ENCODE measurements at regions not wholly inside any gene's neighbourhood (a gene's known extent, or its start where the extent isn't known, plus 50 kb on each side); places are given as distances from the start of the nearest gene placed in this dataset.

DNA sequence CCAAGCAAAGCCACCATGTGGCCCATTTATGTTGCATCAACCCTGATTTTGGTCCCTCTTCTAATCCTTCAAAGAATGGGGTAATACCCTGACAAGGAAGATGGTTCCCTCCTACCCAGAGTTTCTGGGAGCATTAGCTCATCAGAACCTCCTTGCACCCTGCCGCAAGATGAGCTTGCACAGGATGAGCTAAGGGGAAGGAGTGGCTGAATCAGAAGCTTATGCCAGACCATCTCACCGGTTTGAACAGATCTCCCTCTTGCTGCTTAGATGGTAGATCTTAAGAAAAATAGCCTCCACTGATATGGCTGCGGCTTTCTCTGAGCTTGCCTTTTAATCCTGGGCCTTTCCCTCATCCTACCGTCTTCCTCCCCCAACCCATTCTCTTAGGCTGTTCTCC, 175.1 kb downstream of the SOX9 start:
- Histone ChIP-seq H3K4me3 (ENCODE audit: low read length in 3 of 3) (no peak overlapping the region), H3K9ac (ENCODE audit: low read depth in 1 of 3, low read length in 3 of 3) (no peak overlapping the region), H3K36me3 (ENCODE audit: control insufficient read depth in 3 of 3, insufficient read depth in 3 of 3, low read length in 3 of 3) (no peaks in the 10 kb centered on the region), H3K27me3 (ENCODE audit: control insufficient read depth in 3 of 3, insufficient read depth in 3 of 3, low read length in 3 of 3) (peaks cover 0 to 4% (median 0%) of the 10 kb centered on the region in 3 donors), H3K27ac (ENCODE audit: low read depth, low read length) (no peak overlapping the region), H3K9me3 (ENCODE audit: control insufficient read depth in 3 of 3, low read length in 3 of 3) (no peaks in the 10 kb centered on the region), H3K4me1 (ENCODE audit: control insufficient read depth in 3 of 3, insufficient read depth in 3 of 3, low read length in 3 of 3) (peaks cover 0 to 6% (median 5%) of the 10 kb centered on the region in 3 donors)

DNA sequence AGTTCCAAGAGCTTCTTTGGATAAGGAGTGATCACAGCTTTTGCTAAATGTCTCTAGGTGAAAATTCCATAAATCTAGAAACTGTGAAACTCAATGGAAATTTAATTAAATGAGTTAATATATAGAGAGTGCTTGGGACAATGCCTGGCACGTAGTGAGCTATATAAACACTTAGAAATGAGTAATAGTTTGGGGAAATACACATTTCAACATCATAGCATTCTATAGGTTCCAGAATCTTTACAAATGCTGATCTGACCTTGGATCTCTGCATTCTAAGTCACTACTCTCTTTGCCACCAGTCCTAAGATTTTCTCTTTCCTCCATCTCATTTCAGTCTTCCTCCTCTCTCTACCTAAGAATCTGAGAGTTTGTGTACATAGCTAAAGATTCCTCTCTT, 175.6 kb downstream of the SOX9 start:
- H3K9me3 ChIP-seq (ENCODE audit: control insufficient read depth in 3 of 3, low read length in 3 of 3), result no peaks in the 10 kb centered on the region

DNA sequence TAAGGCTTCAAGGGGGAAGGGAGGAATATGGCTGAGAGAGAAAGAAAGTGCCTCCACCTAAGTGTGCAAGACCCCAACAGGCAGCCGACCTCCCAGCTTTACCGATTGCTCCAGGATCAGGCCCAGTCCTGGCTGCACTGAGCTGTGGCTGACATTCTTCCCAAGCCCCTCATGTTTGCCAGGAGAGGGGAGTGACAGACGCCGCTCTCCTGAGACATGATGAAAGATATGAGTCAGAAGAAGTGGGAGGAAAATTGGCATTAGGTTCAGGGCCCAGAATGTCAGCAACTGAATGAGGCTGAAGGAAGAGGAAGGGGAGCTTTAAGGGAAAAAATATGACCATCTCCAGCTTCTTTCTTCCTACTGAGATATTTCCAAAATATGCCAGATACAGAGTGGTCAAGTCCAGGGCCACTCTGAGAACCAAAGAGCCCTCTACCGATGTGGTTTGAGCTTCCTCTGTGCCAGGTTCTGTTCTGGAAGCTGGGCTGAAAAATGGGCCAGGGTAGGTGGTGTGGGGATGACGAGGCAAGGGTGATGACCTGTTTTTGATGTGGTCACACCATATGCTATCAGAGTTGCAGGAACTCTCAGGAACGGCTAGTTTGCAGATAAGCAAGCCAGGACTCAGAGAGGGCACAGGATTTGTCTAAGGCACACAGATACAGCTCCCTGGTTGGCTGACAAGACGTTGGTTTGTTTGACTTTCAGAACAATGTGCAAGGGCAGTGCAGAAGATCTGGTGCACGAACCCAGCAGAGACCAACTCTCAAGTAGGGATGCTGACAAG, 176.7 kb downstream of the SOX9 start:
- Histone ChIP-seq H3K36me3 (ENCODE audit: control insufficient read depth in 3 of 3, insufficient read depth in 3 of 3, low read length in 3 of 3) (no peaks in the 10 kb centered on the region), H3K9me3 (ENCODE audit: control insufficient read depth in 3 of 3, low read length in 3 of 3) (no peaks in the 10 kb centered on the region), H3K4me3 (ENCODE audit: low read length in 3 of 3) (no peak overlapping the region), H3K4me1 (ENCODE audit: control insufficient read depth in 3 of 3, insufficient read depth in 3 of 3, low read length in 3 of 3) (peaks cover 0 to 6% (median 5%) of the 10 kb centered on the region in 3 donors), H3K9ac (ENCODE audit: low read depth in 1 of 3, low read length in 3 of 3) (no peak overlapping the region), H3K27me3 (ENCODE audit: control insufficient read depth in 3 of 3, insufficient read depth in 3 of 3, low read length in 3 of 3) (peaks cover 0 to 4% (median 0%) of the 10 kb centered on the region in 3 donors), H3K27ac (ENCODE audit: low read depth, low read length) (no peak overlapping the region)

More for the DNA sequence above, 175.6 kb downstream of the SOX9 start:
- Histone ChIP-seq H3K4me1 (ENCODE audit: control insufficient read depth in 3 of 3, insufficient read depth in 3 of 3, low read length in 3 of 3) (peaks cover 0 to 6% (median 5%) of the 10 kb centered on the region in 3 donors), H3K9ac (ENCODE audit: low read depth in 1 of 3, low read length in 3 of 3) (no peak overlapping the region), H3K36me3 (ENCODE audit: control insufficient read depth in 3 of 3, insufficient read depth in 3 of 3, low read length in 3 of 3) (no peaks in the 10 kb centered on the region), H3K27ac (ENCODE audit: low read depth, low read length) (no peak overlapping the region), H3K27me3 (ENCODE audit: control insufficient read depth in 3 of 3, insufficient read depth in 3 of 3, low read length in 3 of 3) (peaks cover 0 to 4% (median 0%) of the 10 kb centered on the region in 3 donors), H3K4me3 (ENCODE audit: low read length in 3 of 3) (no peak overlapping the region)

DNA sequence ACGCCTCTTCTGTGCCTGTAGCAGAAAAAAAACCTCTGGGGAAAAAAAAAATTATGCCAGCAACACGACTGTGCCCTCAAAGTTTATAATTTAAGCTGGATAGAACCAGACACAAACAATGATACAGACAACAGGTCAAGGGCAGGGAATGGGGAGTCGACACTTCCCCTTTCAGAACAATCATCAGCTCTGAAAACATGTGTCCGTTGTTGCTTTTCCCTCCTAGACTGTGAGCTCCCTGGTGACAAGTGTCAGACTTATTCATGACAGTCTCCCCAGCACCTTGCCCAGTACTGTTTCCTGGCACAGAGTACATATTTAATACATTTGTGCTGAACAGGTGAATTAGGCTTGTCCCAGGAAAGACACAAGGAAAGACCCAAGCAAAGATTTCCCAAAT, 178.3 kb downstream of the SOX9 start:
- Histone ChIP-seq H3K4me1 (ENCODE audit: control insufficient read depth in 3 of 3, insufficient read depth in 3 of 3, low read length in 3 of 3) (peaks cover 0 to 6% (median 5%) of the 10 kb centered on the region in 3 donors), H3K9ac (ENCODE audit: low read depth in 1 of 3, low read length in 3 of 3) (no peak overlapping the region), H3K4me3 (ENCODE audit: low read length in 3 of 3) (no peak overlapping the region), H3K27ac (ENCODE audit: low read depth, low read length) (no peak overlapping the region), H3K27me3 (ENCODE audit: control insufficient read depth in 3 of 3, insufficient read depth in 3 of 3, low read length in 3 of 3) (peaks cover 0 to 4% (median 0%) of the 10 kb centered on the region in 3 donors), H3K9me3 (ENCODE audit: control insufficient read depth in 3 of 3, low read length in 3 of 3) (no peaks in the 10 kb centered on the region), H3K36me3 (ENCODE audit: control insufficient read depth in 3 of 3, insufficient read depth in 3 of 3, low read length in 3 of 3) (no peaks in the 10 kb centered on the region)

DNA sequence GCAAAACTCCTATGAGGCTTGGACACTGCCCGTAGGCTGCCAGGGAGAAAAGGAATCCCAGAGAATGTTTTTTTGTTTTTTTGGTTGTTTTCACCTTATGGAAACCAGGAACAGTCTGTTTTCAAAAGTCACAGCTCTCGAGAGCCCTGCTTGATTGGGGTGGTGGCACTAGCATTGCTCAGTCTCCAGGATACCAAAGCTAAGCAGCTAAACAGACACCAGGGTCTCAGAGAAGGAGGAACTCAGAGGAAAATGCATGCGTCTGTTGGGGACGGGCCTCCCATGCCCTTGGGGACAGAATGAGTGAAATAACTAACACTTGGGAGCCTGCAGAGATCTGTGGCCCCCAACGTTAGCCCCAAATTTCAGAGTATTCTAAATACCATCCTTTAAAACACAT, 178.8 kb downstream of the SOX9 start:
- Histone ChIP-seq H3K9me3 (ENCODE audit: control insufficient read depth in 3 of 3, low read length in 3 of 3) (no peaks in the 10 kb centered on the region), H3K9ac (ENCODE audit: low read depth in 1 of 3, low read length in 3 of 3) (no peak overlapping the region), H3K27ac (ENCODE audit: low read depth, low read length) (no peak overlapping the region), H3K4me1 (ENCODE audit: control insufficient read depth in 3 of 3, insufficient read depth in 3 of 3, low read length in 3 of 3) (peaks cover 0 to 5% (median 3%) of the 10 kb centered on the region in 3 donors), H3K36me3 (ENCODE audit: control insufficient read depth in 3 of 3, insufficient read depth in 3 of 3, low read length in 3 of 3) (no peaks in the 10 kb centered on the region), H3K4me3 (ENCODE audit: low read length in 3 of 3) (no peak overlapping the region), H3K27me3 (ENCODE audit: control insufficient read depth in 3 of 3, insufficient read depth in 3 of 3, low read length in 3 of 3) (peaks cover 0 to 4% (median 0%) of the 10 kb centered on the region in 3 donors)

DNA sequence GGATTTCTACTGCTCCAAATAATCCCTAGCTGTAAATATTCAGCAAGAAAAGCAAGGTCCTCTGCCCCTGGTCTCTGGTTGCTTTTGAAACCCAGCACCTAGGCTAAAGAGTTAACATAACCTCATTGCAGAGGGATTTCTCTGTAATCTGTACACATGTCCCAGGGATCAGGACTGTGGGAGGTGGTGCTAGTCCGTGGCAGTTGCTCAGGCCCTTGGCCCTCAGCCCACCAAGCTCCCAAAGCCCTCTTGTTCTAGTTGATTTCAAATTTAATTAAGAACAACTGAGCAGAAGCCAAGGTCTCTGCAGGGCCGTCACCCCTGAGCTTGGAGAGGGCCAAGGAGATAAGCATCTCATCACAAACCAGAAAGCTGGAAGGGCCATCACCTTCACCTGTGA, 181.1 kb downstream of the SOX9 start:
- H3K27me3 ChIP-seq (ENCODE audit: control insufficient read depth in 3 of 3, insufficient read depth in 3 of 3, low read length in 3 of 3), result peaks cover 0 to 4% (median 0%) of the 10 kb centered on the region in 3 donors
- H3K9me3 ChIP-seq (ENCODE audit: control insufficient read depth in 3 of 3, low read length in 3 of 3), result no peaks in the 10 kb centered on the region
- no peak overlapping the region for H3K27ac ChIP-seq (ENCODE audit: low read depth, low read length)
- no peak overlapping the region for H3K9ac ChIP-seq (ENCODE audit: low read depth in 1 of 3, low read length in 3 of 3)
- H3K4me3 ChIP-seq (ENCODE audit: low read length in 3 of 3), result no peak overlapping the region
- no peaks in the 10 kb centered on the region for H3K36me3 ChIP-seq (ENCODE audit: control insufficient read depth in 3 of 3, insufficient read depth in 3 of 3, low read length in 3 of 3)
- peaks cover 0 to 5% (median 3%) of the 10 kb centered on the region in 3 donors for H3K4me1 ChIP-seq (ENCODE audit: control insufficient read depth in 3 of 3, insufficient read depth in 3 of 3, low read length in 3 of 3)

DNA sequence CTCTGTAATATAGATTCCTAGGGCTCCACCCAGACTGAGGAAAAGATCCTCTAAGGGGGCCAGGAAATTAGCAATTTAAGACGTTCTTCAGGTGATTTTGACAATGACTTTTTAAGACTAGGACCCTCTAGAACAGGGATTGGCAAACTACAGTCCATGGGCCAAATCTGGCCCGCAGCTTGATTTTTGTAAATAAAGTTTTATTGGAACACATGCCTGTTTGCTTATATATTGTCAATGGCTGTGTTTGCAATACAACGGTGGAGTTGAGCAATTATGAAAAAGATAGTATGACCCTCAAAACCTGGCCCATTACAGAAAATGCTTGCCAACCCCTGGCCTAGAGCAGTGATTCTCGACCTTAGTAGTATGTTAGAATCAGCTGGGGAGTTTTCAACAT, 181.9 kb downstream of the SOX9 start:
- Histone ChIP-seq H3K4me3 (ENCODE audit: low read length in 3 of 3) (no peak overlapping the region), H3K27me3 (ENCODE audit: control insufficient read depth in 3 of 3, insufficient read depth in 3 of 3, low read length in 3 of 3) (peaks cover 0 to 3% (median 0%) of the 10 kb centered on the region in 3 donors)

DNA sequence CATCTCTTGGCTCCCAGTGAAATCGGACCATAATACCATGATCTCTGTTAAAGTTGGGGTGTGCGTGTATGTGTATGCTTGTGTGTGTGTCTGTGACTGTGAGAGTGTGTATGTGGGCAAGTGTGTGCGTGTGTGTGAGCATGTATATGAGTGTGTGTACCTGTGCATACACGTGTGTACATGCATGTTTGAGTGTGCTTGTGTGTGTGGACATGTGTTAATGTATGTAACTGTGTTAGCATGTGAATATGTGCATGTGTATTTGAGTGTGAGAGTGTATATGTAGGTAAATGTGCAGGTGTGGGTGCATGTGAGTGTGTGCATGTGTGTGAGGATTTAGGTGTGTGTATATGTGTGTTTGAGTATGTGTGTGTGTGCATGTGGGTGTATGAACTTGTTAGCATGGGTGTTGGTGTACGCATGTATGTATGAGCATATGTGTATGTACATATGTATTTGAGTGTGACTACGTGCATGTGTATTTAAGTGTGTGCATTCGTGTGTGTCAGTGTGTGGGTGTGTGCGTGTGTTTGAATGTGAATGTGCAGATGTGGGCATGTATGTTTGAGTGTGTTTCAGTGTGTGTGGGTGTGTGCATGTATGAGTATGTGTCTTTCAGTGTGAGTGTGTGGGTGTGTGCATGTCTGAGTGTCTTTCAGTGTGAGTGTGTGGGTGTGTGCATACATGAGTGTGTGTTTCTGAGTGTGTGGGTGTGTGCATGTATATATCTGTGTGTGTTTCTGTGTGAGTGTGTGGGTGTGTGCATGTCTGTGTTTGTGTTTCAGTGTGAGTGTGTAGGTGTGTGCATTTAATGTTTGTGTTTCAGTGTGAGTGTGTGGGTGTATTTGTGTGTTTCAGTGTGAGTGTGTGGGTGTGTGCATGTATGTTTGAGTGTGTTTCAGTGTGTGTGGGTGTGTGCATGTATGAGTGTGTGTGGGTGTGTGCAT, 183.2 kb downstream of the SOX9 start:
- Histone ChIP-seq H3K4me1 (ENCODE audit: control insufficient read depth in 3 of 3, insufficient read depth in 3 of 3, low read length in 3 of 3) (no peaks in the 10 kb centered on the region), H3K9ac (ENCODE audit: low read depth in 1 of 3, low read length in 3 of 3) (no peak overlapping the region), H3K4me3 (ENCODE audit: low read length in 3 of 3) (no peak overlapping the region), H3K9me3 (ENCODE audit: control insufficient read depth in 3 of 3, low read length in 3 of 3) (no peaks in the 10 kb centered on the region), H3K36me3 (ENCODE audit: control insufficient read depth in 3 of 3, insufficient read depth in 3 of 3, low read length in 3 of 3) (no peaks in the 10 kb centered on the region), H3K27ac (ENCODE audit: low read depth, low read length) (no peak overlapping the region), H3K27me3 (ENCODE audit: control insufficient read depth in 3 of 3, insufficient read depth in 3 of 3, low read length in 3 of 3) (peaks cover 0 to 7% (median 0%) of the 10 kb centered on the region in 3 donors)

More for the DNA sequence above, 181.9 kb downstream of the SOX9 start:
- Histone ChIP-seq H3K9me3 (ENCODE audit: control insufficient read depth in 3 of 3, low read length in 3 of 3) (no peaks in the 10 kb centered on the region), H3K4me1 (ENCODE audit: control insufficient read depth in 3 of 3, insufficient read depth in 3 of 3, low read length in 3 of 3) (peaks cover 0 to 2% (median under 1%) of the 10 kb centered on the region in 3 donors), H3K27ac (ENCODE audit: low read depth, low read length) (no peak overlapping the region), H3K36me3 (ENCODE audit: control insufficient read depth in 3 of 3, insufficient read depth in 3 of 3, low read length in 3 of 3) (no peaks in the 10 kb centered on the region), H3K9ac (ENCODE audit: low read depth in 1 of 3, low read length in 3 of 3) (no peak overlapping the region)

DNA sequence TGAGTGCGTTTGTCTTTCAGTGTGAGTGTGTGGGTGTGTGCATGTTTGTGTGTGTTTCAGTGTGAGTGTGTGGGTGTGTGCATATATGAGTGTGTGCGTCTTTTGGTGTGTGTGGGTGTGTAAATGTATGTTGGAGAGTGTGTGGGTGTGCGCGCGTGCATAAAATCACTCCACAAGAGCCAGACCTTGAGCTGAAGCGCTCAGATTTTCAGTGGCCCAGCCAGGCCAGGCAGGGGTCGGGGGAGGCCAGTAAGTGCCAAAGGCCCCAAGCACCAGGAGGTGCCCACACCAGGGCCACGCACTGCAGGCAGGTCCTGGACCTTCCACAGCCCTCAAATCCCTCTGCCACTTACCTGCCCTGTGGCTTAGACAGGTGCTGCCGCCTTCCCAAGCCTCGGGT, 184.0 kb downstream of the SOX9 start:
- Histone ChIP-seq H3K9ac (ENCODE audit: low read depth in 1 of 3, low read length in 3 of 3) (no peak overlapping the region), H3K4me3 (ENCODE audit: low read length in 3 of 3) (no peak overlapping the region), H3K36me3 (ENCODE audit: control insufficient read depth in 3 of 3, insufficient read depth in 3 of 3, low read length in 3 of 3) (no peaks in the 10 kb centered on the region), H3K9me3 (ENCODE audit: control insufficient read depth in 3 of 3, low read length in 3 of 3) (no peaks in the 10 kb centered on the region), H3K27me3 (ENCODE audit: control insufficient read depth in 3 of 3, insufficient read depth in 3 of 3, low read length in 3 of 3) (peaks cover 0 to 7% (median 0%) of the 10 kb centered on the region in 3 donors), H3K27ac (ENCODE audit: low read depth, low read length) (no peak overlapping the region), H3K4me1 (ENCODE audit: control insufficient read depth in 3 of 3, insufficient read depth in 3 of 3, low read length in 3 of 3) (no peaks in the 10 kb centered on the region)

Measured in skeletal muscle tissue (tissue), 3 donors.